ENCODE measurements at regions not wholly inside any gene's neighbourhood (a gene's known extent, or its start where the extent isn't known, plus 50 kb on each side); places are given as distances from the start of the nearest gene placed in this dataset.

DNA sequence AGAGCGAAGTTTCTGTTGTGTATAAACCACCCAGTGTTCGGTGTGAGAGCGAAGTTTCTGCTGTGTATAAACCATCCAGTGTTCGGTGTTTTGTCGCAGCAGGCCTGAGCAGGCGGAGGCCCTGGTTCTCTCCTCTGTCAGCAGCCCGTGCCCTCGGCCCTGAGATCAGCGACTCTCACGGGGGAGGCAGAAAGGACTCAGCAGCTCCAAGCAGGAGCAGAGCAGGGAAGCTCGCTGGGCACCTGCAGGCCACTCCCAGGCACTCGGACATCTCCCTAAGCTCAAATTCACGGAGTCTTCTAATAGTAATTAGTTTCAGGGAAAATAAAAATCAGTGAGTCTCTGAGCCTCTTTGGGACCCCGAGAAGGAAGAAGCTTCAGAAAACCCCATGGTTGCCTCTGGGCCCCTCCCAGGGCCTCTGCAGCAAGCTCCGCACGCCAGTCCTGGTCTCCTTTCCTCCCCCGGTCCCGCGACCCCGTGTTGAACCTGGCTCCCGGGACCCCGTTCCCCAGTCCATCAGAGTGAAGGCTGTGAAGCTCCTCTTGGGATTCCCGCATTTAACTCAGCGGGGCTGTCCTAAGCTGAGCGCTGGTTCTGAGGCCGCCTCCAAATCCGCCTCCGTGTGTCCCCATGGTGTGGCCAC lies 81.9 kb upstream of the ADAMTS2 start:
- DNase-seq, result no peak

DNA sequence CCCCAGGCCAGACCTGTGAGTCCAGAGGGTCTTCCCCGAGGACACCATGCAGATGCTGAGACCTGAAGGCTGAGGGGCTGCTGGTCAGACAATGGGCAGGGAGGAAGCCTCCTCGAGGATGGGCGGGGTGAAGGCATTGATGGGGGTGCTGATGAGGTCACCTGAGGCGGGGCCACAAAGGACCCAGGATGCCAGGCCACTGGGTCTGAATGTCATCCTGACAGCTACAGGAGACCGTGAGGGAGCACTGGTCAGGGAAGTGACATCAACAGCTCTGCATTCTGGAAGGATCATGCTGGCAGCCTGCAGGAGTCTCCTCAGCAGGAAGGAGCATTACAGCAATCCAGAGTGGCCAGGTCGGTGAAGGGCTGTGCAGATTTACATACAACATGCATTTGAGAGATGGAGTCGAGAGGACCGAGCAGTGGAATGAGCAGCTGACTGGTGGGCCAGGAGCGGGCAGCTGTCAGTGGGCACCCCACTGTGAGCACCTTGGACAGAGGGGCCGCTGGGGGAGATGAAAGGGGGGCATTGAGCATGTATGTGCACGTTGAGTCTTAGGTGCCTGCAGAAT lies 77.7 kb upstream of the ADAMTS2 start:
- DNase-seq, result no peak

DNA sequence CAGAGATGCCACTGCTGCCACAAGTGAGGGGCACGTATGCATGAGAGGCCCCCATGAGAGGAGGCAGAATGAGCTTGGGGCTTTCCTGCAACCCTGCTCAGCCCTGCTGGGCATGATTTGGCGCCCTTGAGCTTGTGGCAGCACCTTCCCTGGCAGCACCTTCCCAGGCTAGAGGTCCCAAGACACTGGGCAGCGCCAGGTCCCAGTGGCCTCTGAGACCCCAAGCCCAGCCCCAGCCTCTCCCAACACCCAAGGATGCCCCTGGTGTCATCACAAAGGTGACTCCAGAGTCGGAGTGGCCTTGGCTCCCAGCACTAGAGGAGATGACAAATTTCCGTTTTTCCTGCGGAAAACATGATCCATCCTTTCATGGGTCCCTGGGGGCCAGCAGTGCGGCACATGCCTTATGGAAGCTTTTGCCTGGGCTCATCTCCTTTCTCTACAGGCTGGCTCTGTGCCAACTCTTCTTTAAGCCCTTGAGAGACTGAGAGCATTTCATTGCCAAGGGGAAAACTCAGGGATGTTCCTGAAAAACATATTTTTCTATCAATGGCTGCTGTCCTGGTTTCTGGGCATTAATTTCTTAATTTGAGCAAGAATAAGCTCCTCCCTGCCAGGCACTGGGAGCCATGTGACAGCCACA lies 77.1 kb upstream of the ADAMTS2 start:
- DNase-seq, result no peak

DNA sequence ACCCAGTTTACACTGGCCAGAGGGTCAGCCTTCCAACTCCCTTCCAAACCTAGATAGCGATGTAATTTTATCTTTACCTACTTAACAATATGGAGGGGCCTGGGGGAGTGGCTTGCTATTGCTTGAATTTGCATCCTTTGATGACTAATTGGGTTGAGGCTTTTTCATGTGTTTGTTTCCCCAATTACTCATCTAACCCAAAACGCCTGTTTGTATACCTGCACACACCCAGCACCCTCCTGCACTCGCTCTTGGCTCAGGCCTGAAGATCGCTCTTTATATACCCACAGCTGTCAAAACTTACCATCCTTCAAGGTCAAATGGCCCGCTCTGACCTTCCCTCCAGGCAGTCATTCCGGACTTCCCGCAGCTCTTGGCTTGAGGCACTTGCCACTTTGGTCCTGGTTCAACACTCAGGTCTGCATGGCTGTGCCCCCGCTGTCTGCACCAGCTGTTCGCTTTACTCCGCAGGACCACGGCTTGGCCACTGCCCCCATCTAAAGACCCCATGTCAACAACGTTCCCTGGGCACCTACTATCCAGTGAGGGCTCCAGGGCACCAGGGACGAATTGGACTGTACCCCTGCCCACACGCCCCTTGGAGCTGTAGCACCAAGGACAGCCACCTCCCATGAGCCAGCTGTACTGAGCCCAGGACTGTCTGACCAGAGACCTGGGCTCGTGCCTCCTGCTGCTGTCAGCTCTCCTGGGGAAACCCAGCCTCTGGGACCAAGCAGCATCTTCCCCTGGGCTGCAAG lies 76.1 kb upstream of the ADAMTS2 start:
- DNase-seq, result no peak

- no peak for DNase-seq
These were observed 75.2 kb upstream of the ADAMTS2 start for GRCh38 chr5:179420476-179420875.

GRCh38 chr5:179418972-179419371 lies 73.7 kb upstream of the ADAMTS2 start:
- DNase-seq, result no peak

- DNase-seq, result no peak
These were observed 72.4 kb upstream of the ADAMTS2 start for GRCh38 chr5:179417696-179418095.

- no peak for DNase-seq
These were observed 71.8 kb upstream of the ADAMTS2 start for GRCh38 chr5:179417016-179417415.

DNA sequence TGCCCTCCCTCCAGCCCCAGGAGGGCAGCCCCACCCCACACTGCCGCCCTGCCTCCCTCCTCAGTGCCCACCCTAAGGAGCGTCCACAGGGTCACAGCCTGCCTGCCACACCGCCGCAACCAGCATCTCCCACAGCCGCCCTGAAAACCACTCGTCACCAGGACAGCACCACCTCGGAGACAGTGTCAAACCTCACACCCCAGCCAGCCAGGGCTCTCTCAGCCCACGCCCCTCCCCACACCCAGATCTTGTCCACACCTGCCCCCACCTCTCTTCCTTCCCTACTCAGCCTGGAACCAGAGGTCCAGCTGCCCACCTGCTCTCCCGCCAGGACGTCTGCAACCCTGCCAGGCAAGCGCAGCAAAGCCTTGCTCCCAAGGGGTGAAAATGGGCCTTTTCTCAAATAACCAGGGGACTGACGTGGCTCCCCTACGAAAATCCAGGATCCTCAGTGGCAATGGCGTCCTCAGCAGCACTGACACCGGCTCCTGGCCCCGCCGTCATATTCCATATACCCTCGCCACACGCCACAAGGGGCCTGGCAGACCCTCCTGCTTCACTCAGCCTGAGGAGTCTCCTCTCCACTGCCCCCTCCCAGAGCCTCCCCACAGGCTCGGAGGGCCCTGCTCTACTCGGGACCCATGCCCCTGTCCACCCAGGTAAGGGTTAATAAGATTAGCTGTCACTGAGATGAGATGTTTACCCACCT lies 71.0 kb upstream of the ADAMTS2 start:
- DNase-seq, result no peak

DNA sequence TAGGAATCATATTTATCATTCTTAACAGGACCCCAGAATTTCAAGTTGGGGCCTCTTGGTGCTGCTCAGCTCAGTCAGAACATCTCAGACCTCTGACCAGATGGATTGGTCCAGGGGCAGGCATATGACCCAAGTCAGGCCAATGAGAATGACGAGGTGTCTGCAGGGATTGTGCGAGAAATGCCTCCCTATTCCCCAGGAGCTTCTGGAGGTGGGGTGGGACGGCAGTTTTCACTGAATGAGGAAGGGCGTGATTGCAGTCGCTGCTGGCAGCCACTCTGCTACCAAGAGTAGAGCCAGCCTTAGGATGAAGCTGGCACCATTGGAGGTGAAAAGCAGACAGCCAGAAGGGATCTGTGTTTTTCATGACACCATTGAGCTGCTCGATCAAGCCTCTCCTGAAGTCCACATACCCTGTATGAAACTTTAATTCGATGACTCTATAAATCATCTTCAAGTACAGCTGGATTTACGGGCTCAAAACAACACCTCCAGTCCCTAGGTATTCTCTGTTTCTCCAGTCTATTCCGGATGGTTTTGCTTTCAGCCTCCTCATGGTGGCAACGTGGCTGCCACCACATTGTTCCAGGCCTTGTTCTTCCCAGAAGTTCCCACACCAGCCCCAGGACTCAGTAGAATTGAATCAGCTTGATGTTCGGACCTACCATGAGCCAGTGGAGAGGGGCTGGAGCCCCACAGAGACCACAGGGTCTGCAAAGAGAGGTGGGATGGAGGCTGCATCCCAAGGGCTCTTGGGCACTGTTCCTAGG lies 70.2 kb upstream of the ADAMTS2 start:
- no peak for DNase-seq

DNA sequence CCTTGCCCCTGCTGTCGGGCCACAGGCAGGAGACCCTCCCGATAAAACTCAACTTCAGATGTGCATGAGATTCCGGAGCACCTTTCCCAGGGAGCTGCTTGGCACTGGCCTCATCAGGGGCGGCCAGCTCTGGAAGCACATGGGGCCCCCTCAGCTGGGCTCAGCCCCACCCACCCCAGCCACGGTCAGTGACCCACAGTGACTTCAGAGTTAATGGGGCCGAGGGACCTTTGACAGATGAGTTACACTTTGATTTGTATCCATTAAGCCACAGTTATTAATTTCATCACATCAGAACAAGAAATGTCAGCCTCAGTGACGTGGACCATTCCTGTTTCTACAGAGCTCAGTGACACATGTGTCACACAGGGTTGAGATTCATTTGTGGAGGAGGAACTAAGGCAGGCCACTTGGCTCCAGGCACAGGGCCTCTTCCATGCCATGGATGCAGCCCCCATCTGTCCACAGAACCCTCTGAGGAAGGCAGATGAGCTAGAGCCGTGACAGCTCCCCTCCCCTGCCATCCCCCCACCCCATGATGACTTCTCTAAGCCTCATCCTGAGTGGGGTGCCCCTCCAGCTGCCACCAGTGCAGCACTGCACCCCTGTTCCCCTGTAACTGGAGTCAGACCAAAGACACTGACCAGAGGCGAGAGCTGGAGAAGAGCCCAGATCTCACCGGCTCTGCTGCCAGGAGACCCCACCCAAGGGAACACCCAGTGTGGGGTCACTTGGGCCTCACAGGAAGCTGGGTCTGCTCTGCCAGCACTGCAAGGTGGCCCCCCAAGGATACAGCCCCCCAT lies 69.4 kb upstream of the ADAMTS2 start:
- DNase-seq, result no peak

DNA sequence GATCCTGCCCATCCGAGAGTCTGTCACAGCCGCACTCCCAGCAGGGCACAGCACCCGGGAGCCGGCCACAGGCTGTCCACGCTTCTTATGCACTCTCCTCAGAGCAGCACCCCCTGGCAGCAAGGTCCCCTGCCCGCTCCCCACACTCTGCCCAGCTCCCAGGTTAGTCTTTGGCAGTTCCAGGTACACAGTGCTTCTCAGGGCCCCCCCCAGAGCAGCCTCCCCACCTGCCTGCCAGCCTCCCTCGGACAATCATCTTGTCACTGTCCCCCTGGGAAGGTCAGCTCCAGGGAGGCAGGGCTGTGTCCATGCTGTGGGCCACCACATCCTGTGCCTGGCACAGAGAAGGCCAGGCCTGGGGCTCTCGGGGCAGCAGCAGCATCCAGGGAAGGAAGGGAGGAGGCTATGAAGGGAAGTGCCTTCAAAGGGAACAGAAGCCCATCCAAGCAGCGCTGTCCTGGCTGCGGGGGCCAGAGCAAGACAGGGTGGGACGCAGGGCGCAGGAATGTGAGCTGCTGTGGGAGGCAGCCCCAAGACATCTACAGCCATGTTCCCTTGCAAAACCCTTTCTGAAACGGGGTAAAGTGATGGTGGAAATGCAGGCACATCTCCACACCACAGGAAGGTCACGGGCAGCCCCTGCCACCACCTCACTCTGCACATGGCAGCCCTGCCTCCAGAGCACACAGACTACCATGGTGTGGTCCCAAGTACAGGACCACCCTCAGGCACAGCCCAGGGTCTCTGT lies 68.6 kb upstream of the ADAMTS2 start:
- DNase-seq, result no peak

GRCh38 chr5:179413086-179413690 lies 67.9 kb upstream of the ADAMTS2 start:
- no peak for DNase-seq

DNA sequence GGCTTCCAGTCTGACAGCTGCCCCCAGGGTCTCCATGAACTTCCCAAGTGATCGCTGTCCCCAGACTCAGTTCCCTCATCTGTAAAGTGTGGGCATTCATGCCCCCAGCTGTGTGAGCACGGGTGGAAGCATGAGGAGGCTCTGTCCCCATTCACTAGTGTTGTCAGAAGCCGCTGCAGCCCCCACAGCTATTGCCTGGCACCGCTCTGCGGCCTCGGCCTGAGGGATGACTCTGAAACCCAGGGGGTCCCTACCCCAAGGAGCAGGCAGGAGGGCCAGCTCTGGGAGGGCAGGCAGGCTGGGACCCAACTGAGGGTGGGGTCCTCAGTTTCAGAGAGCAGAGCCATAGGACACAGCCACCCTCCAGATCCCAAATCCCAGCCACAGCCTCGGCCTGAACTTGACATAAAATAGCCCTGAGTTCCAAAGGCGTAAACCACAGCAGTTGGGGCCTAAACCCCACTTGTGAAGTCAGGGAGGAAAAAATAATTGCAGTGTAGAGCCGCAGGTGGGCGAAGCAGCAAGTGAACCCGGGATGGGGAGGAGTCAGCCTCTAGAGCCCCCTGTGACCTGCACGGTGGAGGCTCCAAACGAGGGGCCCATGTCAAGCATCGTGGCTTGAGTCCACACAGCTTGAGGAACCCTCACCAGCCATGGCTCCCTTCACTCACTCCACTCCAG lies 66.0 kb upstream of the ADAMTS2 start:
- no peak for DNase-seq

- no peak for DNase-seq
These were observed 65.3 kb upstream of the ADAMTS2 start for GRCh38 chr5:179410291-179411160.

DNA sequence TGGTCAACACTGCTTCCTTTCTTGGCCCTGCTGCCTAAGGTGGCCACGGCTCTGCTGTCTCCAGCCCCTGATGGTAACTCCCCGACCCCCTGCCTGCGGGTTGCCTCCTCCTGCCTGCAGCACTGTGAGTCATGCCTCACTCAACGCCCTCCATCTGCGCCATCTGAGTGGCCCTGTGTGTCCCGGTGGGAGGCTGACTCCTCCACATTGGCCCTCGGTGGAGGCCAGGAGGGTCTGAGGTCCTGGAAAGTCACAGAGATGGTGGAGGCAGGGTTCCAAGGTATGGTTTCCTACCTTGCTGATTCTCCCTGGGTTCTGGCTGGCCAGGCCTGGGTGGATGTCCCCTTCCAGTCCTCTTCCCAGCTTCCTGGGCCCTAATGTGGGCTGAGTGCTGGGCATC lies 64.5 kb upstream of the ADAMTS2 start:
- DNase-seq, result no peak

DNA sequence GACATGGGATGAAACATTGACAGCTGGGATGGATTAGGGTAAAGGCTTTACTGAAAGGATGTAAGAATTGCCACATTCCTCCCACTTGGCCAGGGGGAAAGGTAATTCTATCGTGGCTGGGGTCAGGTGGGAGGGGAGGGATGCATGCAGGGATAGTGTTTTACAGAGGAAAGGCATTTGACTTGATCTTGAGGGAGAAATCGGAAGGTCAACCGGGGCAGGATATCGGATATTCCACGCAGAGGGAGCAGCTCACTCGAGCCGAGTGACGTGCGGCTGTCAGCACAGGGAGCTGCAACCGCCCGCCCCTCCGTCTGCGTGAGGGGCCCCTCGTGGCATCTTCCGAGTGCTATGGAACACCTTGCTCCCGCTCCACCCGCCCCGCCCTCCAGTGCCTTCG lies 63.4 kb upstream of the ADAMTS2 start:
- DNase-seq, result no peak
